OCI-LY7 (cell line): ENCODE measurements at regions not wholly inside any gene's neighbourhood (a gene's known extent, or its start where the extent isn't known, plus 50 kb on each side); places are given as distances from the start of the nearest gene placed in this dataset.

Experiments
- BruUV-seq: library from RNA; stranded (reverse); fragments of 400-500 nt; replicated peaks from 2 replicates; lab custom pipeline; 2021; lab: Mats Ljungman, UMichigan
- CTCF ChIA-PET: fragments of 300-600 bp; sonication (Branson Sonifier 250); formaldehyde crosslinking; loops from one replicate; lab custom pipeline; 2022; ENCODE audit warnings: antibody characterized with exemption; ENCODE audit not compliant: unreplicated experiment; lab: Charles Lee
- POLR2A ChIA-PET: fragments of 300-600 bp; sonication (Branson Sonifier 250); formaldehyde crosslinking; loops from one replicate; lab custom pipeline; 2022; ENCODE audit warnings: antibody characterized with exemption; lab: Charles Lee
- DNase-seq: peaks from one replicate; pipeline ENCODE4 v3.0.0-alpha.2; 2015; ENCODE audit warnings: low spot score
- H2AFZ ChIP-seq: fragments of 200-600 bp; sonication (generic), shearing (Covaris generic); 2 replicates; pipeline ENCODE4 v1.6.1; 2014; ENCODE audit warnings: mild to moderate bottlenecking, antibody characterized with exemption, low read length, moderate library complexity
- H3K27ac ChIP-seq: fragments of 200-600 bp; sonication (generic); 2 replicates; pipeline ENCODE4 v1.5.1; 2014; ENCODE audit warnings: mixed run types, low read depth, mild to moderate bottlenecking, moderate library complexity, low read length, inconsistent platforms; ENCODE audit not compliant: poor library complexity, severe bottlenecking
- H3K36me3 ChIP-seq: fragments of 200-600 bp; sonication (generic); 2 replicates; pipeline ENCODE4 v1.6.1; 2014; ENCODE audit warnings: mild to moderate bottlenecking, antibody characterized with exemption, low read length, moderate library complexity, mixed read lengths; ENCODE audit not compliant: insufficient read depth
- H3K4me1 ChIP-seq: fragments of 200-600 bp; sonication (generic); 2 replicates; pipeline ENCODE4 v1.5.1; 2014; ENCODE audit warnings: mild to moderate bottlenecking, low read length; ENCODE audit not compliant: insufficient read depth, poor library complexity, severe bottlenecking
- H3K4me2 ChIP-seq: fragments of 200-600 bp; sonication (generic); 2 replicates; pipeline ENCODE4 v1.6.1; 2014; ENCODE audit warnings: mild to moderate bottlenecking, low read length
- H3K4me3 ChIP-seq: fragments of 200-600 bp; sonication (generic); 2 replicates; pipeline ENCODE4 v1.5.1; 2014; ENCODE audit warnings: mild to moderate bottlenecking, low read depth, low read length; ENCODE audit not compliant: poor library complexity, severe bottlenecking
- H3K79me2 ChIP-seq: fragments of 200-600 bp; sonication (generic); 2 replicates; pipeline ENCODE4 v1.6.1; 2016; ENCODE audit warnings: low read depth, mild to moderate bottlenecking, low read length, moderate library complexity, mixed read lengths; ENCODE audit not compliant: insufficient read depth
- H3K9me2 ChIP-seq: fragments of 200-600 bp; sonication (generic); 2 replicates; pipeline ENCODE4 v1.6.1; 2016; ENCODE audit warnings: mild to moderate bottlenecking, low read length, mixed read lengths; ENCODE audit not compliant: insufficient read depth
- H3K9me3 ChIP-seq: fragments of 200-600 bp; sonication (generic); 2 replicates; pipeline ENCODE4 v1.6.1; 2014; ENCODE audit warnings: mild to moderate bottlenecking, mixed run types, low read length, mixed read lengths
- H4K20me1 ChIP-seq: fragments of 200-600 bp; sonication (generic); 2 replicates; pipeline ENCODE4 v1.6.1; 2014; ENCODE audit warnings: mild to moderate bottlenecking, antibody characterized with exemption, low read length, moderate library complexity, mixed read lengths; ENCODE audit not compliant: insufficient read depth
- CTCF ChIP-seq: fragments of 200-600 bp; sonication (generic); conservative IDR thresholded peaks from 2 replicates; pipeline ENCODE4 v1.5.1; 2014; ENCODE audit warnings: mild to moderate bottlenecking, antibody characterized with exemption, low read length, moderate library complexity, mixed read lengths
- EZH2phosphoT487 ChIP-seq: fragments of 200-600 bp; sonication (generic); IDR thresholded peaks from 2 replicates; pipeline ENCODE4 v1.6.1; 2018; ENCODE audit warnings: low read depth, borderline replicate concordance, mild to moderate bottlenecking, mixed run types, antibody characterized with exemption, low read length, moderate library complexity, mixed read lengths
- intact Hi-C: fragments of 100-400 bp; cut with micrococcal nuclease; formaldehyde crosslinking; loops from one replicate; pipeline ENCODE4 v1.10.0; 2022; ENCODE audit not compliant: unreplicated experiment

GRCh38 chr9:116059466-116059865, 94.1 kb upstream of the PAPPA start:
- no peak for DNase-seq
- no peak for TF ChIP-seq CTCF
- TF ChIP-seq EZH2phosphoT487: no peak
- Histone ChIP-seq H3K4me1 (no peaks in the 10 kb centered on the region), H3K9me3 (no peaks in the 10 kb centered on the region), H3K79me2 (no peaks in the 10 kb centered on the region), H3K9me2 (no peaks in the 10 kb centered on the region), H3K36me3 (no peaks in the 10 kb centered on the region), H2AFZ (no peak overlapping the region), H4K20me1 (no peaks in the 10 kb centered on the region), H3K27ac (no peak overlapping the region), H3K4me3 (no peak overlapping the region), H3K4me2 (no peak overlapping the region)
- ChIA-PET POLR2A (no interaction called here), CTCF (no interaction called here)
- no TSS peak for BruUV-seq
- intact Hi-C loops: no loop called here

GRCh38 chr9:116060631-116061030, 93.0 kb upstream of the PAPPA start:
- TF ChIP-seq CTCF (no peak), EZH2phosphoT487 (no peak)
- Histone ChIP-seq H2AFZ (no peak overlapping the region), H3K27ac (no peak overlapping the region), H3K4me3 (no peak overlapping the region), H3K36me3 (no peaks in the 10 kb centered on the region), H3K9me2 (no peaks in the 10 kb centered on the region), H4K20me1 (no peaks in the 10 kb centered on the region), H3K4me2 (no peak overlapping the region), H3K4me1 (no peaks in the 10 kb centered on the region), H3K79me2 (no peaks in the 10 kb centered on the region), H3K9me3 (no peaks in the 10 kb centered on the region)
- CTCF ChIA-PET: no interaction called here
- POLR2A ChIA-PET: no interaction called here
- DNase-seq: no peak
- intact Hi-C loops: no loop called here
- no TSS peak for BruUV-seq

- BruUV-seq: no TSS peak
- Histone ChIP-seq H3K27ac (no peak overlapping the region), H3K36me3 (no peaks in the 10 kb centered on the region), H3K79me2 (no peaks in the 10 kb centered on the region), H3K9me2 (no peaks in the 10 kb centered on the region), H3K4me3 (no peak overlapping the region), H4K20me1 (no peaks in the 10 kb centered on the region), H3K9me3 (no peaks in the 10 kb centered on the region), H2AFZ (no peak overlapping the region), H3K4me2 (no peak overlapping the region), H3K4me1 (no peaks in the 10 kb centered on the region)
- POLR2A ChIA-PET: no interaction called here
- DNase-seq: no peak
- CTCF ChIA-PET: no interaction called here
- TF ChIP-seq CTCF: no peak
- no peak for TF ChIP-seq EZH2phosphoT487
- intact Hi-C loops: no loop called here
These were observed 91.9 kb upstream of the PAPPA start for GRCh38 chr9:116061546-116062205.
